HEK293T (cell line): ENCODE measurements at regions not wholly inside any gene's neighbourhood (a gene's known extent, or its start where the extent isn't known, plus 50 kb on each side); places are given as distances from the start of the nearest gene placed in this dataset.
"Not testable (repeated sequence)": the region's sequence is repeated elsewhere in the genome, so short reads cannot be mapped to it uniquely, and the experiment has no call there.

Experiments used
- CTCF ChIA-PET: fragments of 350-600 bp; formaldehyde crosslinking; extraction: SDS; loops from one replicate; lab custom pipeline; 2021; ENCODE audit warnings: antibody characterized with exemption, inconsistent platforms; lab: Yijun Ruan, JAX
- POLR2A ChIA-PET: fragments of 350-600 bp; formaldehyde crosslinking; extraction: SDS; loops from one replicate; lab custom pipeline; 2020; ENCODE audit warnings: antibody characterized with exemption, inconsistent platforms; lab: Yijun Ruan, JAX
- DNase-seq: peaks from one replicate; pipeline ENCODE4 v3.0.0; 2012; ENCODE audit warnings: mixed read lengths; ENCODE audit errors: extremely low spot score
- ARNT ChIP-seq: fragments of 450-650 bp; IDR thresholded peaks from 2 replicates; pipeline ENCODE4 v1.6.1; 2017; ENCODE audit warnings: mild to moderate bottlenecking
- BHLHE40 ChIP-seq: fragments of 450-650 bp; IDR thresholded peaks from 2 replicates; pipeline ENCODE4 v1.6.1; 2016; ENCODE audit warnings: mild to moderate bottlenecking, moderate library complexity, borderline replicate concordance
- CTBP1 ChIP-seq: fragments of 450-650 bp; IDR thresholded peaks from 2 replicates; pipeline ENCODE4 v1.6.1; 2016; ENCODE audit warnings: borderline replicate concordance
- ELF4 ChIP-seq: fragments of 450-650 bp; IDR thresholded peaks from 2 replicates; pipeline ENCODE4 v1.6.1; 2017; ENCODE audit warnings: antibody characterized with exemption
- FOXA1 ChIP-seq: fragments of 450-650 bp; IDR thresholded peaks from 2 replicates; pipeline ENCODE4 v1.6.1; 2016; ENCODE audit warnings: mild to moderate bottlenecking
- FOXK2 ChIP-seq: fragments of 450-650 bp; IDR thresholded peaks from 2 replicates; pipeline ENCODE4 v1.6.1; 2016; ENCODE audit warnings: mild to moderate bottlenecking
- FOXM1 ChIP-seq: fragments of 450-650 bp; IDR thresholded peaks from 2 replicates; pipeline ENCODE4 v1.6.1; 2017; ENCODE audit warnings: mild to moderate bottlenecking, borderline replicate concordance
- HDGF ChIP-seq: fragments of 450-650 bp; IDR thresholded peaks from 2 replicates; pipeline ENCODE4 v1.6.1; 2017; ENCODE audit warnings: antibody characterized with exemption, borderline replicate concordance
- L3MBTL2 ChIP-seq: fragments of 450-650 bp; conservative IDR thresholded peaks from 2 replicates; pipeline ENCODE4 v1.6.1; 2016; ENCODE audit warnings: mild to moderate bottlenecking
- LEF1 ChIP-seq: fragments of 450-650 bp; IDR thresholded peaks from 2 replicates; pipeline ENCODE4 v1.6.1; 2017; ENCODE audit warnings: mild to moderate bottlenecking, borderline replicate concordance
- NFRKB ChIP-seq: fragments of 450-650 bp; IDR thresholded peaks from 2 replicates; pipeline ENCODE4 v1.6.1; 2016; ENCODE audit warnings: mild to moderate bottlenecking, moderate library complexity
- SP1 ChIP-seq: fragments of 450-650 bp; IDR thresholded peaks from 2 replicates; pipeline ENCODE4 v1.6.1; 2017
- SUZ12 ChIP-seq: fragments of 450-650 bp; IDR thresholded peaks from 2 replicates; pipeline ENCODE4 v1.6.1; 2016; ENCODE audit warnings: mild to moderate bottlenecking
- TARDBP ChIP-seq: fragments of 450-650 bp; IDR thresholded peaks from 2 replicates; pipeline ENCODE4 v1.6.1; 2016
- ZNF384 ChIP-seq: fragments of 450-650 bp; IDR thresholded peaks from 2 replicates; pipeline ENCODE4 v1.6.1; 2016
- TF ChIP-seq, protein P1 (sequence below): fragments of 450-650 bp; IDR thresholded peaks from 2 replicates; pipeline ENCODE4 v1.6.1; 2016

DNA sequence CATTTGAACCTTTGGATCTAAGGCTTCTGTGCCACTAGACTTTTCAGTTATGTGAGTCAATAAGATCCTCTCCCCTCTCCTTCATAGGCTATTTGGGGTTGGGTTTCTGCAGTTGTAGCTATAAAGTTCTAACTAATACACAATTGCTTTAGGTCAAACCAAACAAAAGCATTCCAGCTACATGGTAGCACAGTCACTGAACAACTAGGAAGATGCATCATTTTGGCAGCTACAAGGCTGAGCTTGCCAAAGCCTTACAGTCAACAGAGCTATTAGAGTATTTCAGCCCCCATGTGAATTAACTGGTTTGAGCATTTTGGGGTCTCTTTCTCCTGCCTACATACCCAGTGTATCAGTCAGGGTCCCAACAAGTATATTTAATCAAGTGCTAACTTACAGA, 234.6 kb downstream of the ZNF608 start:
- TF ChIP-seq, protein P1, sequence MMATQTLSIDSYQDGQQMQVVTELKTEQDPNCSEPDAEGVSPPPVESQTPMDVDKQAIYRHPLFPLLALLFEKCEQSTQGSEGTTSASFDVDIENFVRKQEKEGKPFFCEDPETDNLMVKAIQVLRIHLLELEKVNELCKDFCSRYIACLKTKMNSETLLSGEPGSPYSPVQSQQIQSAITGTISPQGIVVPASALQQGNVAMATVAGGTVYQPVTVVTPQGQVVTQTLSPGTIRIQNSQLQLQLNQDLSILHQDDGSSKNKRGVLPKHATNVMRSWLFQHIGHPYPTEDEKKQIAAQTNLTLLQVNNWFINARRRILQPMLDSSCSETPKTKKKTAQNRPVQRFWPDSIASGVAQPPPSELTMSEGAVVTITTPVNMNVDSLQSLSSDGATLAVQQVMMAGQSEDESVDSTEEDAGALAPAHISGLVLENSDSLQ, result no peak
- no peak for TF ChIP-seq NFRKB
- TF ChIP-seq ARNT, result no peak
- no peak for TF ChIP-seq ZNF384
- no peak for TF ChIP-seq BHLHE40
- no peak for TF ChIP-seq CTBP1
- TF ChIP-seq TARDBP, result no peak
- TF ChIP-seq LEF1, result no peak
- no peak for TF ChIP-seq SP1
- TF ChIP-seq FOXK2, result no peak
- no peak for TF ChIP-seq FOXM1
- no peak for TF ChIP-seq FOXA1
- TF ChIP-seq SUZ12, result no peak
- no peak for TF ChIP-seq HDGF
- TF ChIP-seq L3MBTL2, result no peak
- TF ChIP-seq ELF4, result no peak
- POLR2A ChIA-PET, result no interaction called here
- DNase-seq, result no peak
- CTCF ChIA-PET, result no interaction called here

GRCh38 chr5:124507688-124508087, 238.8 kb downstream of the ZNF608 start:
- TF ChIP-seq TARDBP (no peak), ZNF384 (no peak), CTBP1 (no peak), L3MBTL2 (no peak), ARNT (no peak), SP1 (no peak), HDGF (no peak), NFRKB (no peak), FOXM1 (no peak)
- TF ChIP-seq, protein P1, result no peak
- POLR2A ChIA-PET, result no interaction called here
- CTCF ChIA-PET, result no interaction called here
- no peak for DNase-seq

DNA sequence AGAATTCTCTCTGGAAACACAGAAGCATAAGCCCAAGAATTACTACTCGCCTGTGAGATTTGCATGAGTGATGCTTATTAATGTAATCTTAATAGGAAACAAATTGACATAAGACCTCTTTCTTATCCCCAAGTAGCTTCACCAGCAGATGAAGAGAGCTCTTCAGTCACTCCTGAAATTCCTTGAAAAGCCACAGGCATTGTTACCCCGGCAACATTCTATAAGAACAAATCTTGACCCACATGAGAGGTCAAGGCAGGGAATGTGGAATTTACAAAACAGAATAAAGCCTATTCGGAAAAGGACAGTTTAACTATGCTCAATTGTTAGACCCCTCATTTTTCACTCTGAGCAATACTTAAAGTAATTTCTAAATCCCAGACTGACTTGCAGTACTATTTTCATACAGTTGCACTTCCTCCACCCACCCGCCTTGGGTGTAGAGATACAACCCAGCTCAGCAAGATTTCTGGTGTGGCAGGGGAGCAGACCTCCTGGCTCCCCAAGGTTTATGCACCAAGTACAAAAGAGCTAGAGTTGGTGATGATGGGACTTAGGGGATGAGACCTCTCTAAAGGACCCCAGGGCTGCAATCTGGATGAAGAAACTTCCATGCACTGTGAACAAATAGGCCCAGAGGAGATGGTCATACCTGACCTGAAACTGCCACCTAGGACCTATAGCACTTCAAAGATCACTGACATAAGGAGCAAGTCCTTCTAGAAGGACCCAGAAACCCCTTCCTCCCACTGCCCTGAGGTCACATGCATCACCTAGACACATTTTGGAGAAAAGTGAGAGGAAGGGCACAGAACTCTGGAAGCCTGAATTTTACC, 242.1 kb downstream of the ZNF608 start:
- ChIA-PET CTCF (no interaction called here), POLR2A (no interaction called here)
- no peak for TF ChIP-seq FOXA1
- no peak for TF ChIP-seq ARNT
- TF ChIP-seq, protein P1, result no peak
- TF ChIP-seq FOXM1, result no peak
- TF ChIP-seq LEF1, result no peak
- no peak for TF ChIP-seq SUZ12
- TF ChIP-seq FOXK2, result no peak
- no peak for TF ChIP-seq ZNF384
- TF ChIP-seq HDGF, result no peak
- no peak for TF ChIP-seq NFRKB
- no peak for TF ChIP-seq L3MBTL2
- TF ChIP-seq CTBP1, result no peak
- TF ChIP-seq SP1, result no peak
- no peak for TF ChIP-seq TARDBP
- DNase-seq, result no peak

DNA sequence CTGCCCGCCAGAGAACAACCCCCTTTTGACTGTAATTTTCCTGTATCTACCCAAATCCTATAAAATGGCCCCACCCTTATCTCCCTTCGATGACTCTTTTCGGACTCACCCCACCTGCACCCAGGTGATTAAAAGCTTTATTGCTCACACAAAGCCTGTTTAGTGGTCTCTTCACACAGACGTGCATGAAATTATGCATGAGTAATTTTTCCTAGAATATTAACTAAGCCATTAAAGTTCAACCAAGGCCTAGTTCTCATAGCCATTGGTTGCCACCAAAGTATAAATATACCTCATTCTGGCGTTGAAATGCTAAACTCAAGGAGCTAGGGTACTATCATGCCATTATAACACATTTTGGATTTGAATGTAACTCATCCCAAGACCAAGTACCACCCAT, 243.9 kb downstream of the ZNF608 start:
- ChIA-PET POLR2A (no interaction called here), CTCF (no interaction called here)
- no peak for DNase-seq

GRCh38 chr5:124499818-124500217, 246.6 kb downstream of the ZNF608 start:
- POLR2A ChIA-PET, DNase-seq, CTCF ChIA-PET: not testable (repeated sequence)

More for the DNA sequence above, 243.9 kb downstream of the ZNF608 start:
- no peak for TF ChIP-seq SUZ12
- TF ChIP-seq CTBP1, result no peak
- no peak for TF ChIP-seq ELF4
- no peak for TF ChIP-seq ARNT

GRCh38 chr5:124496968-124497367, 249.5 kb downstream of the ZNF608 start:
- DNase-seq, POLR2A ChIA-PET: not testable (repeated sequence)
- CTCF ChIA-PET, result interaction anchor here (0.6 kb wide), 1 partner anchor 511 kb away, joined by 3 read pairs; no protein-coding TSS in a partner anchor

DNA sequence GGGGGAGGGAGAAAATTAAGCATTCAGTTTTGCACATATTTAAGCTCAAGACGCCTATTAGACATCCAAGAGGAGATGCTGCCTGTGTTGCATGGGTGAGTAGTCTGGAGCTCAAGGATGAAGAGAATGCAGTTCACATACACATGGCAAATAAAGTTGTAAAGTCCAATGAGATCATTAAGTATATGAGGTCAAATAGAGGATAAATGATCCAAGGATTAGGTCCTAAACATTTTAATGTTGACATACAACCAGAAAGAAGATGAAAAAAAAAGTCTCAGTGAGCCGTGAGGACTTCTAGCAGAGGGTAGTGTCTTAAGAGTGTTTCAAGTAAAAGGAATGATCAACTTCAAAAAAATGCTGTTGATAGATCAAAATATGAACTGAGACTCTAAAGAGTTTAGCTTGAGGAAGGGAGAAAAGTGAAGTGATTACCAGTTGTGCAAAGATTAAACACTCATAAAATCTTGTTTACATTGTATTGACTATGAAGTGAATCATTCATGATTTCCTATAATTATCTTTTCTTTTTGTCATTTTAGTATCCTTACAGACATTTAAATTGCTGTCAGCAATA, 251.8 kb downstream of the ZNF608 start:
- POLR2A ChIA-PET, result interaction anchor here (1.1 kb wide), 1 partner anchor 26 kb away, joined by 3 read pairs; no protein-coding TSS in a partner anchor

More for the DNA sequence above, 251.8 kb downstream of the ZNF608 start:
- TF ChIP-seq ZNF384 (no peak), LEF1 (no peak), FOXK2 (no peak), SUZ12 (no peak), HDGF (no peak), BHLHE40 (no peak), L3MBTL2 (no peak), NFRKB (no peak), FOXM1 (no peak), CTBP1 (no peak), TARDBP (no peak), ELF4 (no peak), ARNT (no peak), SP1 (no peak), FOXA1 (no peak)
- TF ChIP-seq, protein P1, result no peak
- CTCF ChIA-PET, result no interaction called here
- no peak for DNase-seq
